ENCODE measurements at regions not wholly inside any gene's neighbourhood (a gene's known extent, or its start where the extent isn't known, plus 50 kb on each side); places are given as distances from the start of the nearest gene placed in this dataset.

GRCh38 chr2:5914811-5915611, 222.8 kb downstream of the SOX11 start:
- no peak for TF ChIP-seq CTCF (IDR thresholded peaks at IDR 0.05; ENCODE audit: insufficient read depth, low read depth, low read length)
- no peak for TF ChIP-seq EZH2 (IDR thresholded peaks at IDR 0.05; ENCODE audit: insufficient read depth, low read length)
